HG02798 (cell line): ENCODE measurements at regions not wholly inside any gene's neighbourhood (a gene's known extent, or its start where the extent isn't known, plus 50 kb on each side); places are given as distances from the start of the nearest gene placed in this dataset.
"Not testable (repeated sequence)": the region's sequence is repeated elsewhere in the genome, so short reads cannot be mapped to it uniquely, and the experiment has no call there.

Experiments used
- ATAC-seq: cut with Tn5 transposase; IDR thresholded peaks from one replicate; pipeline ENCODE4 v1.9.1; 2021; ENCODE audit warnings: mild to moderate bottlenecking; ENCODE audit not compliant: unreplicated experiment, poor library complexity

DNA sequence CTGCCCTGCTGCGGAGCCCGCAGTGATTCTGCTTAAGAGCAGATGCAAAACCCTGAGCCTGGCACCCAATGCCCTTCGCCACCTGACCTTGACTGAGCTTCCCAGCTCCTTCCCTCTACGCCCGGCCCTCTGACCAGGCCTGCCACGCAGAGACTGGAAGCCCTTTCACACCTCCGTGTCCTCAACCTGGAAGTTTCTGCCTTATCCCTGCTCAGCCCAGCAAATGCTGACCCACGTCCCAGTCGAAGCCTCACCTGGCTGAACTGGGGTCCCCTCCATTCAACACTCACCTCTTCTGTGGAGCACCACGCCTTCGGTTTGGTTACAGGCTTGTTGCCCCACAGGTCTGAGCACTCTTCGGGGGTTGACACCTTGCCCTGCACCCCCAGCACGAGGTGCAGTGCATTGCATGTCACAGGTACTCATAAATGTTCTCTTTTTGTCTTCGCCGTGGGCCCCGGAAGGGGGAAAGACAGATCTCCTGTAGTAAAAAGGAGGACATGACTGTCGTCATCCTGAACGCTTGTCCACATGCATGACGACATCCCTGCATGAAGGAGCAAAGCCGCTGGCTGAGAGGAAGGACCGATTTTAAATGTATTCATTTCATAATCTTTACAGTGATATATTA is 153.6 kb upstream of the TNRC6C start:
- no peak for ATAC-seq

DNA sequence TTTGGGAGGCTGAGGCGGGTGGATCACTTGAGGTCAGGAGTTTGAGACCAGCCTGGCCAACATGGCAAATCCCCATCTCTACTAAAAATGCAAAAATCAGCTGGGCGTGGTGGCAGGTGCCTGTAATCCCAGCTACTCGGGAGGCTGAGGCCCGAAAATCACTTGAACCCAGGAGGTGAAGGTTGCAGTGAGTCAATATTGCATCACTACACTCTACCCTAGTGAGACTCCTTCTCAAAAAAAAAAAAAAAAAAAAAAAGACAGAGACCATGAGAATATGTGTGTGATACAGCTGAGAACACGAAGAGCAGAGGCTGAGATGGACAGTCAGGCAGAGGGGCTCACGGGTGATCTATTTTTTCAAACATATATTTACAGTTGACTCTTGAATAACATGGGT is 152.5 kb upstream of the TNRC6C start:
- ATAC-seq = not testable (repeated sequence)

DNA sequence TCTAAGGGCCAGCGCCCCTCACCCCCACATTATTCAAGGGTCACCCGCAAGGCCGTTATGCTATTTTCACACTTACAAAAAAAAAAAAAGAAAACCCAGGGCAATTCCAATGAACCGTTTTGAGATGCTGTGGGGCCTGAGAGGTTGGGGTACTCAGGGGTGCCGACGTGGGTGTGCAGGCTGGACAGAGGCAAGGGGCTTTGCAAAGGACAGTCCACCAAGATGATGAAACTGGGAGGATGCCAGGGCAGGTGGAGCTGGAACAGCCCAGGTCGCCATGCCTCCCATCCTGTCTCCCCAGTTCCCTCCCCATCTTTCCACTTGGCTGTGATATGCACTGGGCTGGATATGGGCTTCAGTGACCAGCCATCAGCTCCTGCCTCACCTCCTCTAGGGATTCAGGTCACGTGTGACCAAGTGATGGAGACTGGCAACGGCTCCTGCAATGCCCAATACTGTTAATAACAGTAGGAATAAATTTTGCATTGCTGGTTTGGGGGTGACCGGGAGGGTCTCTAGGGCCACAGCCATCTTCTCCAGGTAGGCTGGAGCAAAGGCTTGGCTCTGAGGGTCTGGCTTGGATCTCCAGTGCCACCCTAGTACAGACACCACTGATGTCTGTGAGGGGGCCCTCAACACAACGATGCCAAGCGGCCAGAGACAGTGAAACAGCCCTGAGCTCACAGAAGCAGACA is 151.3 kb upstream of the TNRC6C start:
- no peak for ATAC-seq

DNA sequence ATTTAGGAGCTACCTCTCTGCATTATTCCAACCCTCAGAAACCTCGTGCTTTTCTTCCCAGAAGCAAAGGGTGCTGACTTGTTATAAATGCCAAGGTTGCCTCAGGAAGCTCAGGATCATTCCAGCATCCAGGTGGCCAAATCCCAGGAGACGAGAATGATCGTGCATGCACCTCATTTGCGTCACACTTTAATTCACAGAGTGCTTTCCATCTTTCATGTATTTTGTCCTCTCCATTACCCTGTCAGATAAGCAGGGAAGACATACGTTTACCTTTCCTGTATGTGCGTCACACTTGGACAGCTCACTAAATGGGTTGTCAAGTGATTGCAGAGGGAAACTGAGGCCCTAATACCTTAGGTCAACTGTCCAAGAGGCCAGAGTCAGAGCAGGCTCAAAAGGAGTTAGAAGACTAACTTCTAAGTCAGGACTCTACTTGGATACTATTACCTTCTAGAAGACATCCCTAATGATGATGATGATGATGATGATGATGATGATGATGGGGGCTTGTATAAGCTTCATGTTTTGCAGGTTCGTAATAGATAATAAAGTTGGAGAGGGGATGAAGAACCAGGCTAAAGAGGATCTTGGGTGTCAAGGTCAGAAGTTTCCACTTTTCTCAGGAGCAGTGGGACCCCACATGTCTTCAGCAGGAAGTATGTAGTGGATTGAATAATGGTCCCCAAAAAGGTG is 150.6 kb upstream of the TNRC6C start:
- ATAC-seq = no peak

DNA sequence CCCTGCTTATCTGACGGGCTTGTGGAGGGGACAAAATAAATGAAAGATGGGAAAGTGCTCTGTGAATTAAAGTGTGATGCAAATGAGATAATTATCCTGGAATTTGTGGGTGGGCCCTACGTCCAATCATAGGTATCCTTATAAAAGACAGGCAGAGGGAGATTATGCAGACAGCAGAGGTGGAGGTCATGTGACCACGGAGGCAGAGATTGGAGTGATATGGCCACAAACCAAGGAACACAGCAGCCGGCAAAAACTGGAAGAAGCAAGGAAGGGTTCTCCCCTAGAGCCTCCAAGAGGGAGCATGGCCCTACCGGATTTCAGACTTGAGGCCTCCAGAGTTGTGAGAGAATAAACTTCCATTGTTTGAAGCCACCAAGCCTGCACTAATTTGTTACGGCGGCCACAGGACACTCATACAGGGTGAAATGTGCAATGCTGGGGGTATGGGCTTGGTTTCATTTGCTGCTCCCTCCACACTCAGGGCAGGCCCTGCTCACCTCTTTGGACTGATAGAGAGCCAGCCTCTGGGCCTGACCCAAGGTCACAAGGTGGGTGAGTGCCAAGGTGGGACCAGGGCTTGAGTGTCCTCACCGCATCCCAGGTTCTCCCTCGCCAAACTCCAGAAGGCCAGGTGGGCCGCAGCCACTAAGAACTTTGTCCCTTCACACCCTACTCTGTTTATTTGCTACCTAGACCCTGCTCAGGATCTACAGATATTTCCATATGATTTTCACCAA is 149.6 kb upstream of the TNRC6C start:
- no peak for ATAC-seq

DNA sequence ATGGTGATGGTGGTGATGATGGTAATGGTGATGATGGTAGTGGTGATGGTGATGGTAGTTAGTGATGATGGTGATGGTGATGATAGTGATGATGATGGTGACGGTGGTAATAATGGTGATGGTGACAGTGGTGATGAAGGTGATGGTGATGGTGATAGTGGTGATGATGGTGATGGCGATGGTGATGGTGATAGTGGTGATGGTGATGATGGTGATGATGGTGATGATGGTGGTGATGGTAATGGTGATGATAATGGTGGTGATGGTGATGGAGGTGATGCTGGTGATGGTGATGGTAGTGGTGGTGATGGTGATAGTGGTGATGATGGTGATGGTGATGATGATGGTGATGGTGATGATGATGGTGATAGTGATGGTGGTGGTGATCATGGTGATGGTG is 148.7 kb upstream of the TNRC6C start:
- ATAC-seq = no peak

DNA sequence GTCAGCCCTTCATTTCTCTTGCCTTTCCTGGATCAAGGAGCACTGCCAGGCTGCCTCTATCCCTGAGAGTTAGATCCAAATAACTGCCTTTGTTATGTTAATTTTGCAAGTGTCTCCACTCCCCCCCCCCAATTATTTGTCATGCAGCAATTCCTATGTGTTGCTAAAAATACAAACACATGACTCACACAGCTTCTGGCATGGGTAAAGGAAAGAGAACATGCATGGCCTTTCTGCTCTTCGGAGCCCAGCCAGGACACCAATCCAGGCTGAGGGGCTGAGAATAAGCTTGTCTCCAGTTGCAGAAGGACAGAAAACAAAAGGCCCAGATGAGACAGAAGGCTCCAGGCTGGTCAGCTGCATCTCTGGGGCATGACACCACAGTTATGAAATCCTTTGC is 148.0 kb upstream of the TNRC6C start:
- ATAC-seq = no peak

DNA sequence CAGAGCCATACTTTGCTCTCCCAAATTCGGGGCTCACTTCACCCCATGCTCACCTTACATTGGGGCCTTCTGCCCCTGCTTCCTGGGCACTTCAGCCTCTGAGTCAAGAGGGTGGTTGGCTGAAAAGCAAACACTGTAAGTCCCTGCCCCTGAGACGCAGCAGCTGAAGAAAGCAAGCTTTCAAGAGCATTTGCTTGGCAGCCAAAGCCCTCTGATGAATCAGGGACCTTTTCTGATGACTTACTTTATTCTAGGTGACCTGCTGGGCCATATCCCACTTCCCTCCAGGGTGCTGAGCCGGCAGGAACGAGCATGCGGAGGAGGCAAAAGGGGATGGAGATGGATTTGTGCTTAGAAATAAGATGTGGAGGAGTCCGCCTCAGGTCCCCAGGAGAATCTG is 147.0 kb upstream of the TNRC6C start:
- no peak for ATAC-seq

DNA sequence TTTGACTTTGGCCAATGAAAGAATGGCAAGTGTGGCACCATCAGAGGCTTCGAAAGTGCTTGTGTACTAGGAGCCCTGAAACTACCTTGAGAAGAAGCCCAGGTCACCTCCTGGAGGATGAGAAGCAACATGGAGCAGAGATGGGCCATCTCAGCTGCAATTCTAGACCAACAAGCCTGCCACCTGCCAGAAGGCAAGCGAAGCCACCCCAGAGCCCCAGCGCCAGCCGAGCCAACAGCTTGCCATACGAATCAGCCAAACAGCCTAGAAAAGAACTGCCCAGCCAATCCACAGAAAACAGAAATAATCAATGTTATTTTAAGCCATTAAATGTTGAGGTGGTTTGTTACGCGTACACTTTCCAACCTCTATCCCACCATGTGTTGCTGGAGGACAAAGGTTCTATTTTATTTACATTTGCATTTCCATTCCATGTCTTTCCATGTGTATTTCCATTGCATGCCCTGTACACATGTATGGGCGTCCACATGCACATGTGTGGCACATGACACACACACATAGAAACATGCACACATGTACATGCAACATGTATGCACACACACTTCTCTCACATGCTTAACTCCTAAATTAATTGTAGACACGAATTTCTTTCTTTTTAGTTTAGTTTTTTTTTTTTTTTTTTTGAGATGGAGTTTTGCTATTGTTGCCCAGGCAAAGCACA is 144.3 kb upstream of the TNRC6C start:
- ATAC-seq = no peak

DNA sequence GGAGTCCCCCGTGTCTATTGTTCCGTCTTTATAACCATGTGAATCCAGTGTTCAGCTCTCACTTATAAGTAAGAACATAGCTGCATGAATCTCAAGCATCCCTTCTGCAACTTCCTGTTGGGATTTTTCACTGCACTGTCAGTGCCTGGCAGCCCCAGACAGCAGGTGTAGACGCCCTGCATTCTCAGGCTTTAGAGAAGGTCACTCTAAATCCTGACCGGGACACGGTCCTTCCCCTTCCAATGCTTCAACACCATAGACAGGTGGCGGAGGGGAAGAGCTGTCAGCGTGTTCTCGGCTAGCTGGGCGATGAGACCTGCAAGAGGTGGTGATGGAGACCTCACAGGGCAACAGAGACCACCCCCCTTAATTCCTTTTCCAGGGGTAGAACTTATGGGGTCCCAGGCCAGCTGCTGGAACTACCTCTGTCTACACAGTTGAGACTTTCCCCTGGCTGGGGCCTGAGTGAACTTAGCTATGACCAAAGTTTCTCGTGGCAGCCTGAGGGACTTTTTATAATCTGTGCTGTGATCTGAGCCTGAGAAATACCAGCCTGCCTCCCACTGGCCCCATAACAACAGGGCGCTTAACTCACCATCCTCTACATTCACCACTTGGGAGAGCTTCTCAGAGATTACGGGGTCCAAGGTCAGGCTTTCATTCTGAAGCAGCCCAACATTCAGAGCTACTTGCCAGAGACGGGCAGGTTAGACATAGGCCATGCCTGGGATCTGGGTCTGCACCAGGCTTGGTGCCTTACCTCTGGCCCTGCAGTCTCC is 143.2 kb upstream of the TNRC6C start:
- no peak for ATAC-seq

DNA sequence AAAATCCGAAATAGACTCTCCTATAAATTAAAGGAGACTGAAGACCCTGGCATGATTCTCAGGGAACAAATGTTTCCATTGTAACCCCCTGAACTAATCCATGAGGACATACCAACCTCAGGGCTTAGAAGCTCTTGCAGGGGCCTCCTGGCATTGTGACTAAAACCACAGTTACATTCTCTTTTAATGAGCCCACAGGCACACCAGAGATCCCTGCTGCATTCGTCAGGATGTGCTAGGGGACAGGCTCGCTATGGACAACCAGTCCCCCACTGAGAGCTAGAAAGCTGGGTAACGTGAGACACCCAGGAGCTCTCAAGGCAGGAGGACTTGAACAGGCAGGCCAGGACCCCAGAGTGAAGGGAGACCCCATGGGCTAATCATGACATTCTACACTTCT is 140.6 kb upstream of the TNRC6C start:
- ATAC-seq = no peak

DNA sequence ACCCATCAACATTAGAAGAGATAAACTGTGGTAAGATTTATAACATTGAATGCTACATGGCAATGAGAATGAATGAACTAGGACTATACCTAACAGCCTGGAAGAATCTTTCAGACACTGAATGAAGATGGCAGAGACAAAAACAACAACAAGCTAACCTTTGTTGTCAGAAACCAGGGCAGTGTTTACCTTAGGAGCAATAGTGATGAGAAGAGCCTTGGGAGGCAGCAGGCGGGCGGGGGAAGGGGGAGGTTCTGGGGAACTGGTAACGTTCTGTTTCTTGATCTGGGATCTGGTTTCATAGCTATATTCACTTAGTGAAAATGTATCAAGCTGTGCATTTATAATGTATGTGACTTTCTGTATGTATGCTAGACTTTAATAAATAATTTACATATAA is 139.0 kb upstream of the TNRC6C start:
- no peak for ATAC-seq

DNA sequence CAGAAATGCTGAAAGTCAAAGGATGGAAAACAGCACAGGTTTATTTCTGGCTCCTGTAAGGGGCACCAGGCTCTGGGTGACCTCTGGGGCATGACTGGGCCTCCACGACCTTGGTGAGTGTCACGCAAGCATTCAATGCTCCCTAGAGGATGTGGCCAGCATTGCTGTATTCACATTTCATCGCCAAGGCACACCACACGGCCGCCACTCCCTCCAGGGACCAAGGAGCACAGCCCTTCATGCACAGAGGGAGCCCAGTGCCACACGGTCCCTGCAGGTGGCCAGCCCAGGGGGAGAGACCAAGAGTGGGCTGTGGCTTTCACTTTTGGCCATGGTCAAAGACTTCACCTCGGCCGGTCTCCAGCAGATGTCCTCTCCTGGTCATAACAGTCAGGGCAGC is 137.4 kb upstream of the TNRC6C start:
- no peak for ATAC-seq

DNA sequence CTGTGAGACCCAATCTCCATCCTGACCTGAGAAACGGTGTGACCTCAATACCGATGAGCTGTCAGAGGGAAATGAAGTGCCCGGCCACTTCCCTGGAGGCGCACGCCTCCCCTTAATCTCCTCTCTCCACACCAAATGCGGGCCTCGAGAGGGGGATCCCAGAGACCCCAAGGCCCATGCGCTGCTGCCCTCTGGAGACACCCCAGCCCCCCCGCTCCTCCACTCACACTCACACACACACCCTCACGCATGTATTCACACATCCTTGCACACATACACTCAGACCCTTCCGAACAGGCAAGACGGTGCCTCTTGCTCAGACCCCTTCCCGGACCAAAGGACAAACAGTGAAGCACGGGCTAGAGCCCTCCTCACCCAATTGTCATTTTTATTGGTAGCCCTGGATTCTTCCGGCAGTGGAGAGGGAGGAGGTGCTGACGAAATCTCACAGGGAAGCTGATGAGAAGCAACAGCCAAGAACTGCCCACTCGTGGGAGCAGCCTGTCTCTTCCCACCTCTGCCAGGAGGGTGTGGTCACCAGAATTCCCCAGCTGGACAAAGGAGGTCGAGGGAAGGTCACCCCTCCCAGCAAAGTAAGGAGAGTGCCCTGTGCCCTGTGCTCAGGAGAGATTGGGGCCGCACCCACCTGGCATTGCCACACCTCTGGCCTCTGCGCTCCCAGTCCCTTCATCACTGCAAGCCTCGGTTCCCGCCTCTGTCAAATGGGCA is 136.0 kb upstream of the TNRC6C start:
- ATAC-seq = no peak

DNA sequence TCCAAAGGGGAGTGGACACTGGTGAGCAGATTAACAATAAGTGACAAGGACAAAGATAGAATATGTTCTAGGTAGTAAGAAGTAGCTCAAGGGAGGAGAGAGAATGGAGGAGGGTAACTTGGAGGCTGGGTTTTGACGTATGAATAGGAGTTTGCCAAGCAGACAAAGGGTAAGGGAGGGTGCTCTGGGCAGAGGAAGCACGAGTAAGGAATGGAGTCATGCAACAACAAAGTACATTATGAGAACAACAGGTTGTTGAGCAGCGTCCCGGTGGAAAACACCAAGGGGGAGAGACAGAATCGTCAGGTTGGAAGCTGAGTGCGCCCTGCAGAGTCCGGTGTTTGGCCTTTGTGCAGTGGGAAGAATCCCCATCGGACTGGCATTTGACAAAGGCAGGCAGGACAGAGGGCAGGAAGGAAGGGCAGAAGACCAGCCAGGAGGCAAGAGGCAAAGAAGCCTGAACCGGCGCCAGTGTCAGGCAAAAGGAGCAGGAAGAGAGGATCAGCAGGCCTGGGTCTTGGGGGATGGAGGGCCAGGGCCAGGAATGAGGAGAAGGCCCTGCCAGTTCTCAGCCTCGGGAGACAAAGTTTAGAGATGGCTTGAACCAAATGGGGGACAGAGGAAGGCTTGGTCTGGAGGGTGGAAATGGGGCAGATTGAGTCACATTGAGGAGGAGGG is 134.3 kb upstream of the TNRC6C start:
- no peak for ATAC-seq

DNA sequence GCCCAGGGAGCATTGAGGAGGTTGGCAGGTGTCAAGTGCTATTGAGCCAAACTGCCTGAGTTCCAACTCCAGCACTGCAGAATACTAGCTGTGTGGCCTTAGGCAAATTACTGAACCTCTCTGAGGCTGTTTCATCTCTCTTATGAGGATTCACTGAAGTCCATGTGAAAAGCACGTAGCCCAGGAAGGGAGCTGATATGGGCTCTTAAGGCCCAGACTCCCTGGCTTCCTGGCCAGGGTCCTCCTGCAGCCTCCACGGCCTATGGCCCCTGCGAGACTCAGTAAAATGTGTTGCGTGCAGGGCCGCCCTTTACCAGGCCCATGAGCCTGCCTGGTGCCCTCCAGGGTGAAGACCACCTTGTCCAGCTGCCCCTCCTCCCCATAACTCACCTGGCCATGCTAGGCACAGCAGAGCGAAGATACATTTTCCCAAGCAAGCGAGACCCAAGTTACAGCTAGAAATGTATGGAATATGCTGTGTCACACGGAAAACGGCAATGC is 133.7 kb upstream of the TNRC6C start:
- no peak for ATAC-seq

DNA sequence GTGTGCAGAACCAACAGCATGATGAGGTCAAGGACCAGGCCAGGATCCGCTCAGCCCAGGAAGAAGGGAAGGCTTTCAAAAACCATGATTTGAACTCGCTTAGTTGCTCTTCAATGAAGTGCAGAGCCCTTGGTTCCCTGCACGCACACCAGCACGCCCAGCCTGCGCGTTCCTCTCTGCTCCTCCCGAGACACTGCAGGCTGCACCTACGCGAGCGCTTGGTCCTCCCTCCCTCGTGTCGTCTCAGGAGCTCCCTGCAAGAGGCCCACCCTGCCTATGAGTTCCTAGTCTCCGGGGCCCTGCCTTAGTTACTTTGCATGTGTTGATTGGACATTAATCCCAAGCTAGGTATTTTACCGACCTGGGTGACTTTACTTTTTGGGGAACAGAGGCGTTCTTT is 132.9 kb upstream of the TNRC6C start:
- no peak for ATAC-seq

DNA sequence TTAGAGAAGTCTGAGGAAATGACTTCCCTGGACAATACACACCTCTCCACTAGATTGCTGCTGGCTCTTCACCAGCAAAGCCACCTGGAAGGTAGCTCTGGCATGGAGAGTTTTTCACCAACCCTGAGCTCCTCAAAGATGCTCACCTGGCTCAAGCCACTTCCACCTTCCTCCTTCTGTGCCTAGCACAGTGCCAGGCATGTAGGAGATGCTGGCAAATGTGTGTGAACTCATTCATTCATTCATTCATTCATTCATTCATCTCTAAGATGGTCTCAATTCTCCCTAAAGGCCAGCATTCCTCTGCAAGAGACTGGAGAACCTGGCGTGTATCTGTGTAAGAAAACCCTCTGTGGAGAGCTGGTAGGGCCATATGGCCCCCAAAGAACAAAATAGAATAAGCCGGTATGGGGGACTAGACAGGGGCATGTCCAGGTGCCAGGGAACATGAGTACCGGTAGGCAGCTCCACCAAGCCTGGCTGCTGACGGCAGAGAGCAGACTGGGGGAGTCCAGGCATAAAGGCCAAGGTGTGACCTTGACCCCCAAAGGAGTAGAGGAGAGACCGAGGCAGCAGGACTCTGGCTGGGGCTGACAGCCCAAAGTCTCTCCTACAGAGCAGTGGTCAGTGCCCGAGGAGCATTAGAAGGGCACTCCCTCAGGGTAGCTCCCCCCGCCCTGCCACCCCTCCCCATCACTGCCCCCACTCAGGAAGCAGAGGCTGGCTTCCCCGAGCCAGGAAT is 132.2 kb upstream of the TNRC6C start:
- no peak for ATAC-seq
